Hepatocyte (in vitro differentiated cells): ENCODE measurements at regions not wholly inside any gene's neighbourhood (a gene's known extent, or its start where the extent isn't known, plus 50 kb on each side); places are given as distances from the start of the nearest gene placed in this dataset.

Experiments
- DNase-seq: peaks from one replicate; pipeline ENCODE4 v3.0.0-alpha.2; 2016; ENCODE audit warnings: low spot score
- H2AFZ ChIP-seq: fragments of 200-600 bp; sonication (generic); 2 replicates; pipeline ENCODE4 v1.6.0; 2016; ENCODE audit warnings: antibody characterized with exemption, mild to moderate bottlenecking
- H3K27ac ChIP-seq: fragments of 200-600 bp; sonication (generic); 2 replicates; pipeline ENCODE4 v1.5.1; 2016; ENCODE audit warnings: mild to moderate bottlenecking
- H3K27me3 ChIP-seq: fragments of 200-600 bp; sonication (generic); 2 replicates; pipeline ENCODE4 v1.6.1; 2016
- H3K36me3 ChIP-seq: fragments of 200-600 bp; sonication (generic); replicated peaks from 2 replicates; pipeline ENCODE4 v1.5.1; 2016; ENCODE audit warnings: low read depth; ENCODE audit not compliant: insufficient read depth
- H3K4me1 ChIP-seq: fragments of 200-600 bp; sonication (generic); 2 replicates; pipeline ENCODE4 v1.5.1; 2016; ENCODE audit warnings: mild to moderate bottlenecking, moderate library complexity; ENCODE audit not compliant: insufficient read depth
- H3K4me2 ChIP-seq: fragments of 200-600 bp; sonication (generic); 2 replicates; pipeline ENCODE4 v1.6.0; 2016
- H3K4me3 ChIP-seq: fragments of 200-600 bp; sonication (generic); 2 replicates; pipeline ENCODE4 v1.5.1; 2016; ENCODE audit warnings: mild to moderate bottlenecking
- H3K79me2 ChIP-seq: fragments of 200-600 bp; sonication (generic); 2 replicates; pipeline ENCODE4 v1.6.0; 2017; ENCODE audit warnings: mild to moderate bottlenecking
- H3K9me2 ChIP-seq: fragments of 200-600 bp; sonication (generic); replicated peaks from 2 replicates; pipeline ENCODE4 v1.6.0; 2017; ENCODE audit warnings: mild to moderate bottlenecking; ENCODE audit not compliant: insufficient read depth
- H3K9me3 ChIP-seq: fragments of 200-600 bp; sonication (generic); 2 replicates; pipeline ENCODE4 v1.5.1; 2016; ENCODE audit warnings: low read depth, mild to moderate bottlenecking
- H4K20me1 ChIP-seq: fragments of 200-600 bp; sonication (generic); 2 replicates; pipeline ENCODE4 v1.6.0; 2016; ENCODE audit warnings: mild to moderate bottlenecking; ENCODE audit not compliant: insufficient read depth, poor library complexity, severe bottlenecking
- CTCF ChIP-seq: fragments of 200-600 bp; sonication (generic); IDR thresholded peaks from 2 replicates; pipeline ENCODE4 v1.5.1; 2016; ENCODE audit warnings: antibody characterized with exemption, mild to moderate bottlenecking; ENCODE audit not compliant: poor library complexity
- EZH2 ChIP-seq: fragments of 200-600 bp; sonication (generic); IDR thresholded peaks from 2 replicates; pipeline ENCODE4 v1.6.1; 2016; ENCODE audit warnings: antibody characterized with exemption, mild to moderate bottlenecking, borderline replicate concordance
- EZH2phosphoT487 ChIP-seq: fragments of 200-600 bp; sonication (generic); IDR thresholded peaks from one replicate; pipeline ENCODE4 v1.6.1; 2018; ENCODE audit warnings: antibody characterized with exemption, mild to moderate bottlenecking, low read depth, moderate library complexity; ENCODE audit not compliant: unreplicated experiment, severe bottlenecking
- WGBS: methylation state at CpG from one replicate; pipeline ENCODE4 v1.1.6; 2016; ENCODE audit warnings: low lambda C conversion rate; ENCODE audit errors: missing lambda C conversion rate; 5-methylcytosine and 5-hydroxymethylcytosine counted together

GRCh38 chr17:5781236-5781927 is 197.1 kb upstream of the NLRP1 start:
- no peak for DNase-seq
- no peak overlapping the region for H3K27ac ChIP-seq
- no peaks in the 10 kb centered on the region for H3K9me3 ChIP-seq
- no peak overlapping the region for H2AFZ ChIP-seq
- no peaks in the 10 kb centered on the region for H3K27me3 ChIP-seq
- 71% methylated on average over 13 of the region's 13 CpGs for WGBS
- no peaks in the 10 kb centered on the region for H3K9me2 ChIP-seq
- no peaks in the 10 kb centered on the region for H4K20me1 ChIP-seq
- no peaks in the 10 kb centered on the region for H3K79me2 ChIP-seq
- no peaks in the 10 kb centered on the region for H3K36me3 ChIP-seq
- TF ChIP-seq EZH2phosphoT487, result no peak
- no peak for TF ChIP-seq CTCF
- TF ChIP-seq EZH2, result no peak
- no peak overlapping the region for H3K4me3 ChIP-seq
- no peak overlapping the region for H3K4me2 ChIP-seq
- no peaks in the 10 kb centered on the region for H3K4me1 ChIP-seq

- H3K4me3 ChIP-seq, result no peak overlapping the region
- H3K36me3 ChIP-seq, result no peaks in the 10 kb centered on the region
- H2AFZ ChIP-seq, result no peak overlapping the region
- DNase-seq, result no peak
- no peaks in the 10 kb centered on the region for H3K4me1 ChIP-seq
- H3K79me2 ChIP-seq, result no peaks in the 10 kb centered on the region
- H4K20me1 ChIP-seq, result no peaks in the 10 kb centered on the region
- H3K27ac ChIP-seq, result no peak overlapping the region
- no peaks in the 10 kb centered on the region for H3K9me3 ChIP-seq
- H3K4me2 ChIP-seq, result no peak overlapping the region
- no peaks in the 10 kb centered on the region for H3K27me3 ChIP-seq
- WGBS, result 93% methylated on average over 4 of the region's 4 CpGs
- no peak for TF ChIP-seq EZH2
- TF ChIP-seq CTCF, result no peak
- no peak for TF ChIP-seq EZH2phosphoT487
- H3K9me2 ChIP-seq, result no peaks in the 10 kb centered on the region
These were observed 199.0 kb upstream of the NLRP1 start for GRCh38 chr17:5783269-5783668.

GRCh38 chr17:5783851-5784250 is 199.5 kb upstream of the NLRP1 start:
- no peak overlapping the region for H3K4me2 ChIP-seq
- no peak overlapping the region for H2AFZ ChIP-seq
- H3K27ac ChIP-seq, result no peak overlapping the region
- 91% methylated on average over 3 of the region's 3 CpGs for WGBS
- no peaks in the 10 kb centered on the region for H4K20me1 ChIP-seq
- no peak overlapping the region for H3K4me3 ChIP-seq
- no peaks in the 10 kb centered on the region for H3K9me2 ChIP-seq
- no peaks in the 10 kb centered on the region for H3K36me3 ChIP-seq
- no peak for DNase-seq
- no peaks in the 10 kb centered on the region for H3K79me2 ChIP-seq
- no peaks in the 10 kb centered on the region for H3K9me3 ChIP-seq
- H3K4me1 ChIP-seq, result no peaks in the 10 kb centered on the region
- TF ChIP-seq CTCF, result no peak
- no peak for TF ChIP-seq EZH2
- no peak for TF ChIP-seq EZH2phosphoT487
- H3K27me3 ChIP-seq, result no peaks in the 10 kb centered on the region

GRCh38 chr17:5784791-5785190 is 200.5 kb upstream of the NLRP1 start:
- no peak for DNase-seq
- TF ChIP-seq EZH2phosphoT487, result no peak
- no peak for TF ChIP-seq CTCF
- no peak for TF ChIP-seq EZH2
- H3K4me1 ChIP-seq, result no peaks in the 10 kb centered on the region
- no peaks in the 10 kb centered on the region for H3K9me3 ChIP-seq
- no peaks in the 10 kb centered on the region for H4K20me1 ChIP-seq
- no peak overlapping the region for H3K4me3 ChIP-seq
- no peaks in the 10 kb centered on the region for H3K27me3 ChIP-seq
- H2AFZ ChIP-seq, result no peak overlapping the region
- WGBS, result 76% methylated on average over 2 of the region's 2 CpGs
- no peak overlapping the region for H3K27ac ChIP-seq
- no peak overlapping the region for H3K4me2 ChIP-seq
- H3K79me2 ChIP-seq, result no peaks in the 10 kb centered on the region
- no peaks in the 10 kb centered on the region for H3K36me3 ChIP-seq
- no peaks in the 10 kb centered on the region for H3K9me2 ChIP-seq
